Testis (tissue), 2 donors: ENCODE measurements at regions not wholly inside any gene's neighbourhood (a gene's known extent, or its start where the extent isn't known, plus 50 kb on each side); places are given as distances from the start of the nearest gene placed in this dataset.

Experiments
- DNase-seq: peaks from one replicate; pipeline ENCODE4 v3.0.0-alpha.2; 2019
- H3K27ac ChIP-seq, 2 donors: fragments of 200-600 bp; sonication (generic); one replicate each; pipeline ENCODE4 v1.5.1; 2019
- H3K27me3 ChIP-seq: fragments of 200-600 bp; sonication (generic); one replicate; pipeline ENCODE4 v1.5.1; 2019
- H3K36me3 ChIP-seq: fragments of 200-600 bp; sonication (generic); one replicate; pipeline ENCODE4 v1.5.1; 2017; ENCODE audit warnings: low read depth; ENCODE audit errors: missing control alignments
- H3K4me1 ChIP-seq: fragments of 200-600 bp; sonication (generic); one replicate; pipeline ENCODE4 v1.5.1; 2019
- H3K4me3 ChIP-seq, 2 donors: fragments of 200-600 bp; sonication (generic); one replicate each; pipeline ENCODE4 v1.5.1; 2017 to 2019
- H3K9me3 ChIP-seq: fragments of 200-600 bp; sonication (generic); one replicate; pipeline ENCODE4 v1.5.1; 2017
- CTCF ChIP-seq, 3 experiments: fragments of 450-650 bp in 2 of 3; fragments of 200-600 bp in 1 of 3; sonication (generic) in 1 of 3; IDR thresholded peaks; one replicate each; pipeline ENCODE4 v1.5.1; 2016 to 2019; ENCODE audit warnings: antibody characterized with exemption in 3 of 3, mild to moderate bottlenecking in 2 of 3, moderate library complexity in 1 of 3
- POLR2A ChIP-seq: fragments of 450-650 bp; IDR thresholded peaks from one replicate; pipeline ENCODE4 v1.6.1; 2017; ENCODE audit warnings: antibody characterized with exemption, mild to moderate bottlenecking, moderate library complexity
- WGBS, 2 donors: methylation state at CpG; one replicate each; pipeline ENCODE4 v1.1.5; 2018; 5-methylcytosine and 5-hydroxymethylcytosine counted together
- intact Hi-C: fragments of 100-400 bp; cut with DNase I; formaldehyde crosslinking; loops from one replicate; pipeline ENCODE4 v1.15.1; 2023; ENCODE audit warnings: low total_unique reads

DNA sequence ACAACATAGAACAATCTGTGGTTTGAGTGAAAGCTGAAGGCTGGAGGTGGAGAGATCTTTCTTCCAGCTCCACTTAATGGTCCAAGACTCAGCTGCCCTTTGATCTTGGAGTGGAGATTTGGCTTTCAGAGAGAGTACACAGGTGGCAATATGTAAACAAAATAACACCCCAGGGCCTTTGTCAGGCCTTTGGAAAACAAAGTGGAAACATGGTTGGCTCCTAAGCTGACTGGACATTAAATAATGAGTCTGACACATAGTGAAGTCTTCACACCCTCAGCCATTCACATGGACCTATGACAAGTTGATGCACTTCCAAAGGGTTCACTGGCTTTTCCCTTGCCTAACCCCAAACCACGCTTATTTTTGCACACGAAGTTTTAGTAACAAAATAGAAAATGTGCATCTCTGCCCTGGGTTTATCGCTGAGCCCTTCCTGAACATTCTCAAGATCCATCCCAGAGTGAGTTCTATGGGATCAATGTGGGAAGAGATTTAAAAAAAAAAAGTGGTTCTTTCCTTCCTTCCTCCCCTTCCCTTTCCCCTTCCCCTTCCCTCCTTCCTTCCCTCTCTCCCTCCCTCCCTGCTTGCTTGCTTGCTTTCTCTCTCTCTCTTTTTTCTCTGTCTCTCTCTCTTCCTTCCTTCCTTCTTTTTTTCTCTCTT, 201.3 kb upstream of the NT5C1B start:
- Histone ChIP-seq H3K27me3 (no peaks in the 10 kb centered on the region), H3K27ac (no peak overlapping the region), H3K36me3 (no peaks in the 10 kb centered on the region), H3K9me3 (no peaks in the 10 kb centered on the region), H3K4me3 (no peak overlapping the region), H3K4me1 (no peaks in the 10 kb centered on the region)
- intact Hi-C loops = no loop called here
- DNase-seq = no peak
- no peak for TF ChIP-seq CTCF (IDR thresholded peaks at IDR 0.05)
- TF ChIP-seq POLR2A = no peak
- WGBS, 2 donors = 89 to 91% methylated on average over 3 of the region's 3 CpGs

GRCh38 chr2:18788592-18788991, 199.2 kb upstream of the NT5C1B start:
- no peak overlapping the region for H3K27ac ChIP-seq
- intact Hi-C loops = no loop called here
- WGBS, 2 donors = 57 to 69% methylated on average over 5 of the region's 5 CpGs
- no peaks in the 10 kb centered on the region for H3K36me3 ChIP-seq
- no peaks in the 10 kb centered on the region for H3K27me3 ChIP-seq
- TF ChIP-seq CTCF (IDR thresholded peaks at IDR 0.05) = no peak
- TF ChIP-seq POLR2A = no peak
- H3K9me3 ChIP-seq = no peaks in the 10 kb centered on the region
- H3K4me1 ChIP-seq = no peaks in the 10 kb centered on the region
- H3K4me3 ChIP-seq = no peak overlapping the region
- no peak for DNase-seq

DNA sequence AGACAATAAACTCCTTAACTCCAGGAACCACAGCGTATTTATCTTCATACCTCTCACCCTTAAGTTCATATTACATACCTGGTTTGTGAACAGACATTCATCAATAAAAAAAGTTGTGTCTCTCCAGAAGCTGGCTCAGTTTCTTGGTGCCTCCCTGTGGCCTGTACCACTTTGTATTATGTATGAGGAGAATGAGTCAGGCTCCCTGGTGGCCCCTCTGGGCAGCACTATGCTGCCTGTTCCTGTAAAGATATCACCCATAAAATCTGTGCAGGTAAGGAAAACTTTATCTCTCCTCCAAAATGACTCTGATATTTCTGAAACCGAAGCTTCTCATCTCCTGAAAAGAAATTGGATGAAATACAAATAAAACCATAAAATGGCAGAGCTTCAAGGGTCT, 198.4 kb upstream of the NT5C1B start:
- WGBS, 2 donors = 79 to 91% methylated on average over 2 of the region's 2 CpGs
- no peaks in the 10 kb centered on the region for H3K4me1 ChIP-seq
- intact Hi-C loops = no loop called here
- TF ChIP-seq CTCF (IDR thresholded peaks at IDR 0.05) (no peak), POLR2A (no peak)
- no peak overlapping the region for H3K27ac ChIP-seq
- H3K4me3 ChIP-seq = no peak overlapping the region
- DNase-seq = no peak
- H3K9me3 ChIP-seq = no peaks in the 10 kb centered on the region
- no peaks in the 10 kb centered on the region for H3K36me3 ChIP-seq
- H3K27me3 ChIP-seq = no peaks in the 10 kb centered on the region

GRCh38 chr2:18784245-18784644, 194.9 kb upstream of the NT5C1B start:
- Histone ChIP-seq H3K9me3 (no peaks in the 10 kb centered on the region), H3K4me3 (no peak overlapping the region), H3K4me1 (no peaks in the 10 kb centered on the region), H3K27ac (no peak overlapping the region), H3K36me3 (no peaks in the 10 kb centered on the region), H3K27me3 (no peaks in the 10 kb centered on the region)
- 90% methylated on average over 2 of the region's 2 CpGs for WGBS, 2 donors
- no peak for TF ChIP-seq POLR2A
- no peak for TF ChIP-seq CTCF (IDR thresholded peaks at IDR 0.05)
- DNase-seq = no peak
- intact Hi-C loops = no loop called here
